ENCODE measurements at regions not wholly inside any gene's neighbourhood (a gene's known extent, or its start where the extent isn't known, plus 50 kb on each side); places are given as distances from the start of the nearest gene placed in this dataset.

- H3K27me3 ChIP-seq: no peaks in the 10 kb centered on the region
- DNase-seq (no peak), ATAC-seq (peak; percentile 24 to 56 (median 32))
- no peak overlapping the region for H3K4me3 ChIP-seq
- H3K9me3 ChIP-seq: no peaks in the 10 kb centered on the region
- no peaks in the 10 kb centered on the region for H3K4me1 ChIP-seq
- intact Hi-C loops (cut with DNase I): no loop called here
- no peak for TF ChIP-seq CTCF (IDR thresholded peaks at IDR 0.05)
- no peak for TF ChIP-seq POLR2A (IDR thresholded peaks at IDR 0.05)
- WGBS (ENCODE audit: insufficient coverage, low coverage, low lambda C conversion rate, missing lambda C conversion rate): 29% methylated on average over 1 of the region's 1 CpG
- H3K36me3 ChIP-seq: no peaks in the 10 kb centered on the region
- no peak overlapping the region for H3K27ac ChIP-seq
These were observed 105.6 kb upstream of the COG2 start for GRCh38 chr1:230536641-230537155.

GRCh38 chr1:230534224-230534623 lies 108.1 kb upstream of the COG2 start:
- TF ChIP-seq CTCF (IDR thresholded peaks at IDR 0.05) (no peak), POLR2A (IDR thresholded peaks at IDR 0.05) (no peak)
- ATAC-seq (no peak), DNase-seq (no peak)
- intact Hi-C loops (cut with DNase I): no loop called here
- Histone ChIP-seq H3K27me3 (no peaks in the 10 kb centered on the region), H3K4me1 (no peaks in the 10 kb centered on the region), H3K27ac (no peak overlapping the region), H3K9me3 (no peaks in the 10 kb centered on the region), H3K4me3 (no peak overlapping the region), H3K36me3 (no peaks in the 10 kb centered on the region)
- 40% methylated on average over 2 of the region's 2 CpGs for whole genome bisulfite sequencing (ENCODE audit: insufficient coverage, low coverage, low lambda C conversion rate, missing lambda C conversion rate)

GRCh38 chr1:230531103-230531502 lies 105.0 kb upstream of the PGBD5 start:
- H3K4me3 ChIP-seq: no peak overlapping the region
- TF ChIP-seq CTCF (IDR thresholded peaks at IDR 0.05) (no peak), POLR2A (IDR thresholded peaks at IDR 0.05) (no peak)
- intact Hi-C loops (cut with DNase I): no loop called here
- H3K27me3 ChIP-seq: no peaks in the 10 kb centered on the region
- H3K9me3 ChIP-seq: no peaks in the 10 kb centered on the region
- no peaks in the 10 kb centered on the region for H3K4me1 ChIP-seq
- no peaks in the 10 kb centered on the region for H3K36me3 ChIP-seq
- ATAC-seq (no peak), DNase-seq (no peak)
- H3K27ac ChIP-seq: no peak overlapping the region

GRCh38 chr1:230519246-230519645 lies 93.1 kb upstream of the PGBD5 start:
- no peak overlapping the region for H3K4me3 ChIP-seq
- intact Hi-C loops (cut with DNase I): no loop called here
- no peak for DNase-seq
- H3K27ac ChIP-seq: no peak overlapping the region
- no peak for ATAC-seq
- TF ChIP-seq POLR2A (IDR thresholded peaks at IDR 0.05) (no peak), CTCF (IDR thresholded peaks at IDR 0.05) (no peak)
- no peaks in the 10 kb centered on the region for H3K27me3 ChIP-seq
- no peaks in the 10 kb centered on the region for H3K4me1 ChIP-seq
- H3K36me3 ChIP-seq: no peaks in the 10 kb centered on the region
- H3K9me3 ChIP-seq: no peaks in the 10 kb centered on the region
- WGBS (ENCODE audit: insufficient coverage, low coverage, low lambda C conversion rate, missing lambda C conversion rate): 89% methylated on average over 2 of the region's 2 CpGs

- no peaks in the 10 kb centered on the region for H3K9me3 ChIP-seq
- H3K4me3 ChIP-seq: no peak overlapping the region
- no peaks in the 10 kb centered on the region for H3K36me3 ChIP-seq
- ATAC-seq: no peak
- H3K27me3 ChIP-seq: no peaks in the 10 kb centered on the region
- H3K4me1 ChIP-seq: no peaks in the 10 kb centered on the region
- H3K27ac ChIP-seq: no peak overlapping the region
- no peak for TF ChIP-seq CTCF (IDR thresholded peaks at IDR 0.05)
- no peak for TF ChIP-seq POLR2A (IDR thresholded peaks at IDR 0.05)
- intact Hi-C loops (cut with DNase I): no loop called here
- 62% methylated on average over 5 of the region's 5 CpGs for WGBS (ENCODE audit: insufficient coverage, low coverage, low lambda C conversion rate, missing lambda C conversion rate)
- DNase-seq: no peak
These were observed 92.4 kb upstream of the PGBD5 start for GRCh38 chr1:230518511-230518910.
